HepG2 (cell line): ENCODE measurements at regions not wholly inside any gene's neighbourhood (a gene's known extent, or its start where the extent isn't known, plus 50 kb on each side); places are given as distances from the start of the nearest gene placed in this dataset.

Experiments
- ATAC-seq: fragments of 200-7000 bp; cut with Tn5 transposase; 3 replicates; pipeline ENCODE4 v1.9.1; 2020; ENCODE audit warnings: mild to moderate bottlenecking, moderate library complexity
- BruUV-seq: library from RNA; stranded (reverse); fragments of 400-500 nt; replicated peaks from 2 replicates; lab custom pipeline; 2021; lab: Mats Ljungman, UMichigan
- CTCF ChIA-PET: fragments of 300-600 bp; formaldehyde crosslinking; extraction: SDS; loops from one replicate; lab custom pipeline; 2021; ENCODE audit warnings: low total read pairs, inconsistent platforms, low intra/inter-chr PET ratio; lab: Yijun Ruan, JAX
- POLR2A ChIA-PET: fragments of 350-600 bp; sonication (Branson Sonifier 250); formaldehyde crosslinking; loops from one replicate; lab custom pipeline; 2020; ENCODE audit warnings: antibody characterized with exemption, inconsistent platforms; lab: Yijun Ruan, JAX
- DNase-seq: peaks from one replicate; pipeline ENCODE4 v3.0.0-alpha.2; 2015; ENCODE audit warnings: low spot score
- FAIRE-seq: peaks from 3 replicates; lab custom pipeline; 2011; peaks lifted over from hg19 to GRCh38; lab: Jason Lieb, UNC
- H2AFZ ChIP-seq: one replicate; pipeline ENCODE4 v1.6.1; 2011; ENCODE audit warnings: low read length, inconsistent platforms
- H3K27ac ChIP-seq: fragments of 300-600 bp; 3 replicates; pipeline ENCODE4 v1.8.0; 2011; ENCODE audit warnings: mixed run types, mild to moderate bottlenecking, mixed read lengths, low read length, inconsistent platforms; ENCODE audit not compliant: insufficient read depth; ENCODE audit errors: extremely low read length
- H3K27me3 ChIP-seq, 2 experiments: fragments of 200-600 bp in 1 of 2; 2 replicates in 1 of 2; 3 replicates in 1 of 2; pipeline versions ENCODE4 v1.6.0 to v1.8.0; 2011; ENCODE audit warnings: low read length in 2 of 2, mild to moderate bottlenecking in 2 of 2, moderate library complexity in 2 of 2, inconsistent platforms in 1 of 2; ENCODE audit not compliant: insufficient read depth in 2 of 2, control insufficient read depth in 1 of 2
- H3K36me3 ChIP-seq, 2 experiments: fragments of 200-600 bp in 1 of 2; replicated peaks in 1 of 2; 2 replicates in 1 of 2; 3 replicates in 1 of 2; pipeline versions ENCODE4 v1.5.1 to v1.8.0; 2011; ENCODE audit warnings: low read length in 2 of 2, inconsistent platforms in 1 of 2; ENCODE audit not compliant: insufficient read depth in 2 of 2, control insufficient read depth in 1 of 2
- H3K4me1 ChIP-seq: 2 replicates; pipeline ENCODE4 v1.5.1; 2012; ENCODE audit warnings: low read length, inconsistent platforms; ENCODE audit not compliant: insufficient read depth
- H3K4me2 ChIP-seq: 2 replicates; pipeline ENCODE4 v1.6.0; 2011; ENCODE audit warnings: low read depth, low read length, inconsistent platforms
- H3K4me3 ChIP-seq, 3 experiments: fragments of 200-600 bp in 1 of 3; sonication (generic), shearing (Covaris generic) in 1 of 3; replicated peaks in 1 of 3; 2 replicates each; pipeline ENCODE4 v1.5.1; 2011 to 2016; ENCODE audit warnings: low read length in 3 of 3, inconsistent platforms in 2 of 3, low read depth in 2 of 3, mild to moderate bottlenecking in 2 of 3, control low read depth in 1 of 3, mixed read lengths in 1 of 3; ENCODE audit not compliant: insufficient read depth in 1 of 3
- H3K79me2 ChIP-seq: one replicate; pipeline ENCODE4 v1.6.1; 2011; ENCODE audit warnings: low read length, inconsistent platforms; ENCODE audit not compliant: insufficient read depth
- H3K9ac ChIP-seq: 2 replicates; pipeline ENCODE4 v1.6.0; 2011; ENCODE audit warnings: mild to moderate bottlenecking, low read depth, low read length, inconsistent platforms; ENCODE audit not compliant: insufficient read depth
- H3K9me3 ChIP-seq: 2 replicates; pipeline ENCODE4 v1.5.1; 2012; ENCODE audit warnings: mild to moderate bottlenecking, low read length
- H4K20me1 ChIP-seq: 2 replicates; pipeline ENCODE4 v1.6.0; 2011; ENCODE audit warnings: inconsistent platforms, mild to moderate bottlenecking, low read length, moderate library complexity; ENCODE audit not compliant: insufficient read depth
- ATF7 ChIP-seq, 2 experiments: fragments of 450-650 bp in 1 of 2; sonication (generic) in 1 of 2; formaldehyde crosslinking in 1 of 2; IDR thresholded peaks; 2 replicates each; pipeline versions ENCODE4 v1.4.0 to v1.6.1; 2016 to 2020; ENCODE audit warnings: antibody characterized with exemption in 1 of 2, mild to moderate bottlenecking in 1 of 2, missing genetic modification reagents in 1 of 2
- HOXA5 ChIP-seq: sonication (generic); formaldehyde crosslinking; IDR thresholded peaks from 2 replicates; pipeline ENCODE4 v1.4.0; 2020; ENCODE audit warnings: missing genetic modification reagents
- NFYC ChIP-seq: IDR thresholded peaks from 2 replicates; pipeline ENCODE4 v1.6.1; 2016; ENCODE audit warnings: missing genetic modification reagents, missing compliant biosample characterization
- ZBTB43 ChIP-seq: sonication (generic); formaldehyde crosslinking; conservative IDR thresholded peaks from 2 replicates; pipeline ENCODE4 v1.4.0; 2020; ENCODE audit warnings: missing genetic modification reagents
- ZNF639 ChIP-seq: conservative IDR thresholded peaks from 2 replicates; pipeline ENCODE4 v1.6.1; 2018; ENCODE audit warnings: missing genetic modification reagents
- ZNF878 ChIP-seq: sonication (generic); formaldehyde crosslinking; IDR thresholded peaks from 2 replicates; pipeline ENCODE4 v1.8.1; 2023; ENCODE audit warnings: mild to moderate bottlenecking, missing genetic modification reagents, moderate library complexity
- WGBS: methylation state at CpG from one replicate; pipeline ENCODE4 v1.1.6; 2017; ENCODE audit warnings: low lambda C conversion rate; 5-methylcytosine and 5-hydroxymethylcytosine counted together
- in situ Hi-C: cut with HindIII; loops from 2 replicates; pipeline ENCODE4 v1.10.0; 2017; ENCODE audit warnings: low pct_unique_long_range_greater_than_20kb; ENCODE audit not compliant: extremely low pct_ligation_motif_present
- intact Hi-C: fragments of 100-400 bp; cut with micrococcal nuclease; formaldehyde crosslinking; loops from one replicate; pipeline ENCODE4 v1.10.0; 2022; ENCODE audit not compliant: unreplicated experiment

GRCh38 chr7:125834421-125834820, 904.8 kb upstream of the POT1 start (continued):
- TF ChIP-seq ATF7 (IDR thresholded peaks at IDR 0.05) (no peak), ATF7 (CRISPR knock-in tag; IDR thresholded peaks at IDR 0.05) (no peak)

GRCh38 chr7:125833839-125834238, 904.2 kb upstream of the POT1 start:
- Histone ChIP-seq H3K4me1 (no peaks in the 10 kb centered on the region), H3K9ac (no peak overlapping the region), H3K27me3 (no peaks in the 10 kb centered on the region), H2AFZ (no peak overlapping the region), H3K4me3 (no peak overlapping the region), H3K79me2 (no peaks in the 10 kb centered on the region), H3K27ac (no peak overlapping the region), H3K36me3 (no peaks in the 10 kb centered on the region), H3K4me2 (no peak overlapping the region), H3K9me3 (peaks cover 62% of the 10 kb centered on the region), H4K20me1 (no peaks in the 10 kb centered on the region)
- FAIRE-seq (no peak), DNase-seq (no peak), ATAC-seq (no peak)
- no TSS peak for BruUV-seq
- in situ Hi-C loops = no loop called here
- TF ChIP-seq NFYC (no peak), ZNF639 (CRISPR knock-in tag) (no peak), ZNF878 (CRISPR knock-in tag) (no peak), ZBTB43 (no peak), ATF7 (IDR thresholded peaks at IDR 0.05) (no peak), ATF7 (CRISPR knock-in tag; IDR thresholded peaks at IDR 0.05) (no peak), HOXA5 (CRISPR knock-in tag) (no peak)
- WGBS = 2% methylated on average over 8 of the region's 8 CpGs
- intact Hi-C loops = no loop called here
- ChIA-PET POLR2A (no interaction called here), CTCF (no interaction called here)
